HEK293 (cell line): ENCODE measurements at regions not wholly inside any gene's neighbourhood (a gene's known extent, or its start where the extent isn't known, plus 50 kb on each side); places are given as distances from the start of the nearest gene placed in this dataset.

ENCODE experiments used
- CTCF ChIA-PET: fragments of 350-600 bp; formaldehyde crosslinking; extraction: SDS; loops from one replicate; lab custom pipeline; 2021; ENCODE audit warnings: antibody characterized with exemption; lab: Yijun Ruan, JAX
- POLR2A ChIA-PET: fragments of 300-600 bp; formaldehyde crosslinking; extraction: SDS; loops from one replicate; lab custom pipeline; 2020; ENCODE audit warnings: antibody characterized with exemption, inconsistent platforms; lab: Yijun Ruan, JAX
- H3K27ac ChIP-seq: fragments of 200-500 bp; sonication (Bioruptor generic); 2 replicates; pipeline ENCODE4 v1.5.1; 2014; ENCODE audit warnings: low read depth, low read length, control low read depth, inconsistent platforms; ENCODE audit errors: extremely low read depth
- H3K36me3 ChIP-seq, 2 experiments: fragments of 200-500 bp in 1 of 2; sonication (Bioruptor generic) in 1 of 2; 1 replicate in 1 of 2; 2 replicates in 1 of 2; pipeline ENCODE4 v1.5.1; 2014 to 2017; ENCODE audit warnings: inconsistent platforms in 2 of 2, low read length in 2 of 2; ENCODE audit not compliant: control insufficient read depth in 2 of 2, insufficient read depth in 1 of 2
- H3K4me1 ChIP-seq: fragments of 200-500 bp; sonication (Bioruptor generic); 2 replicates; pipeline ENCODE4 v1.5.1; 2014; ENCODE audit warnings: mild to moderate bottlenecking, low read length, inconsistent platforms; ENCODE audit not compliant: control insufficient read depth, insufficient read depth
- H3K4me3 ChIP-seq: 2 replicates; pipeline ENCODE4 v1.5.1; 2011; ENCODE audit warnings: low read depth, mild to moderate bottlenecking, control low read depth, low read length, moderate library complexity
- H3K9me3 ChIP-seq: fragments of 200-500 bp; sonication (Bioruptor generic); 2 replicates; pipeline ENCODE4 v1.5.1; 2014; ENCODE audit warnings: low read depth, low read length, inconsistent platforms; ENCODE audit not compliant: control insufficient read depth, insufficient read depth
- EGR2 ChIP-seq: fragments of 450-650 bp; formaldehyde crosslinking; IDR thresholded peaks from 2 replicates; pipeline ENCODE4 v1.5.1; 2016; ENCODE audit warnings: low read depth, missing biosample characterization, missing genetic modification characterization
- FEZF1 ChIP-seq: fragments of 450-650 bp; formaldehyde crosslinking; IDR thresholded peaks from 2 replicates; pipeline ENCODE4 v1.5.1; 2016; ENCODE audit warnings: missing biosample characterization, missing genetic modification characterization
- GFI1B ChIP-seq: fragments of 450-650 bp; formaldehyde crosslinking; IDR thresholded peaks from 2 replicates; pipeline ENCODE4 v1.5.1; 2016; ENCODE audit warnings: missing biosample characterization, missing genetic modification characterization
- GLIS2 ChIP-seq: fragments of 450-650 bp; formaldehyde crosslinking; IDR thresholded peaks from 2 replicates; pipeline ENCODE4 v1.5.1; 2016; ENCODE audit warnings: missing biosample characterization, missing genetic modification characterization
- KLF7 ChIP-seq: fragments of 450-650 bp; formaldehyde crosslinking; IDR thresholded peaks from 2 replicates; pipeline ENCODE4 v1.5.1; 2016; ENCODE audit warnings: missing biosample characterization, missing genetic modification characterization, borderline replicate concordance
- MEIS1 ChIP-seq: sonication (generic); formaldehyde crosslinking; IDR thresholded peaks from 2 replicates; pipeline ENCODE4 v1.8.1; 2022; ENCODE audit warnings: missing genetic modification reagents, mild to moderate bottlenecking, borderline replicate concordance
- REPIN1 ChIP-seq: fragments of 450-650 bp; formaldehyde crosslinking; IDR thresholded peaks from 2 replicates; pipeline ENCODE4 v1.5.1; 2017; ENCODE audit warnings: missing biosample characterization, missing genetic modification characterization, low read depth
- ZBTB17 ChIP-seq: fragments of 450-650 bp; formaldehyde crosslinking; IDR thresholded peaks from 2 replicates; pipeline ENCODE4 v1.5.1; 2016; ENCODE audit warnings: missing biosample characterization, missing genetic modification characterization
- ZBTB48 ChIP-seq: fragments of 450-650 bp; formaldehyde crosslinking; IDR thresholded peaks from 2 replicates; pipeline ENCODE4 v1.5.1; 2016; ENCODE audit warnings: missing biosample characterization, missing genetic modification characterization
- ZBTB49 ChIP-seq: fragments of 450-650 bp; formaldehyde crosslinking; IDR thresholded peaks from 2 replicates; pipeline ENCODE4 v1.5.1; 2016; ENCODE audit warnings: missing biosample characterization, missing genetic modification characterization, low read depth
- ZNF2 ChIP-seq: fragments of 450-650 bp; formaldehyde crosslinking; IDR thresholded peaks from 2 replicates; pipeline ENCODE4 v1.5.1; 2016; ENCODE audit warnings: missing biosample characterization, missing genetic modification characterization
- ZNF214 ChIP-seq: fragments of 450-650 bp; formaldehyde crosslinking; IDR thresholded peaks from 2 replicates; pipeline ENCODE4 v1.5.1; 2017; ENCODE audit warnings: missing biosample characterization, mild to moderate bottlenecking, missing genetic modification characterization, borderline replicate concordance
- ZNF274 ChIP-seq, 2 experiments: fragments of 200-500 bp in 1 of 2; fragments of 450-650 bp in 1 of 2; sonication (Bioruptor generic) in 1 of 2; formaldehyde crosslinking in 1 of 2; IDR thresholded peaks; 2 replicates each; pipeline versions ENCODE4 v1.5.1 to v1.6.1; 2014 to 2016; ENCODE audit warnings: borderline replicate concordance in 1 of 2, inconsistent platforms in 1 of 2, low read length in 1 of 2, missing biosample characterization in 1 of 2, missing genetic modification characterization in 1 of 2
- ZNF311 ChIP-seq: fragments of 450-650 bp; formaldehyde crosslinking; IDR thresholded peaks from 2 replicates; pipeline ENCODE4 v1.5.1; 2017; ENCODE audit warnings: missing biosample characterization, missing genetic modification characterization, borderline replicate concordance
- ZNF529 ChIP-seq: fragments of 450-650 bp; formaldehyde crosslinking; IDR thresholded peaks from 2 replicates; pipeline ENCODE4 v1.5.1; 2017; ENCODE audit warnings: missing genetic modification characterization, missing biosample characterization; ENCODE audit not compliant: insufficient replicate concordance
- ZNF530 ChIP-seq: fragments of 450-650 bp; formaldehyde crosslinking; IDR thresholded peaks from 2 replicates; pipeline ENCODE4 v1.5.1; 2016; ENCODE audit warnings: low read depth, missing biosample characterization, missing genetic modification characterization
- ZNF558 ChIP-seq: fragments of 450-650 bp; formaldehyde crosslinking; IDR thresholded peaks from 2 replicates; pipeline ENCODE4 v1.5.1; 2016; ENCODE audit warnings: missing biosample characterization, missing genetic modification characterization
- ZNF585B ChIP-seq: fragments of 450-650 bp; formaldehyde crosslinking; IDR thresholded peaks from 2 replicates; pipeline ENCODE4 v1.5.1; 2016; ENCODE audit warnings: missing biosample characterization, missing genetic modification characterization
- ZNF670 ChIP-seq: fragments of 450-650 bp; formaldehyde crosslinking; IDR thresholded peaks from 2 replicates; pipeline ENCODE4 v1.5.1; 2016; ENCODE audit warnings: missing biosample characterization, missing genetic modification characterization, low read depth
- ZNF704 ChIP-seq: fragments of 450-650 bp; formaldehyde crosslinking; IDR thresholded peaks from 2 replicates; pipeline ENCODE4 v1.5.1; 2016; ENCODE audit warnings: missing biosample characterization, missing genetic modification characterization
- ZNF792 ChIP-seq: fragments of 450-650 bp; formaldehyde crosslinking; IDR thresholded peaks from 2 replicates; pipeline ENCODE4 v1.5.1; 2016; ENCODE audit warnings: missing biosample characterization, missing genetic modification characterization
- ZSCAN23 ChIP-seq: fragments of 450-650 bp; formaldehyde crosslinking; IDR thresholded peaks from 2 replicates; pipeline ENCODE4 v1.5.1; 2016; ENCODE audit warnings: missing biosample characterization, missing genetic modification characterization
- TF ChIP-seq, protein P1 (sequence below): fragments of 450-650 bp; formaldehyde crosslinking; IDR thresholded peaks from 2 replicates; pipeline ENCODE4 v1.5.1; 2017; ENCODE audit warnings: missing biosample characterization, mild to moderate bottlenecking, missing genetic modification characterization, moderate library complexity
- TF ChIP-seq, protein P2 (sequence below): fragments of 450-650 bp; formaldehyde crosslinking; IDR thresholded peaks from 2 replicates; pipeline ENCODE4 v1.5.1; 2016; ENCODE audit warnings: missing biosample characterization, missing genetic modification characterization

- H3K4me3 ChIP-seq, result no peak overlapping the region
- no peak for TF ChIP-seq ZNF2 (tag by site-specific recombination)
- no peaks in the 10 kb centered on the region for H3K4me1 ChIP-seq
- H3K36me3 ChIP-seq, result no peaks in the 10 kb centered on the region
- ChIA-PET POLR2A (no interaction called here), CTCF (interaction anchor here (0.6 to 1.4 kb wide), 10 partner anchors 16 to 1256 kb away, joined by 3 to 6 read pairs (median 3); no protein-coding TSS in a partner anchor)
- no peak overlapping the region for H3K27ac ChIP-seq
- H3K9me3 ChIP-seq, result no peaks in the 10 kb centered on the region
Measured at GRCh38 chr1:88549536-88549935, 134.5 kb upstream of the PKN2 start.

DNA sequence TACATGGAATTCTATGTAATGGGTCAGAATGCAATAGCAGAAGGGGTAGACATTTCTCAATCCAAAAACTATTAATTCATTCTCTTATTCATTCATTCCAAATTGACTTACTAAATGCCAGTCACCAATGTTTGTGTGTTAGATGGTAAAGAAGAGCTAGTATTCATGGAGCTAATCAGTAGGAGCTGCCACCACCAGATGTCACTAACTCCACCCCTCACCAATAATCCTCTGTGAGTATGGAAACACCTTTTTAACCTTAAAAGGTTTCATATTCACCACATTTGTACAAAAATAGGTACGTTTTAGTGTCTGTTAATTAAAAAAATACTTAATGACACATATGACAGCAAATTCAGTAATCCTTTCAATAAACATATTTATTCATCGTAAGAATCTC is 131.8 kb upstream of the PKN2 start:
- Histone ChIP-seq H3K36me3 (no peaks in the 10 kb centered on the region), H3K9me3 (no peaks in the 10 kb centered on the region), H3K4me1 (no peaks in the 10 kb centered on the region), H3K27ac (no peak overlapping the region), H3K4me3 (no peak overlapping the region)
- TF ChIP-seq ZBTB48 (tag by site-specific recombination), result no peak
- TF ChIP-seq ZNF704 (tag by site-specific recombination), result no peak
- no peak for TF ChIP-seq ZSCAN23 (tag by site-specific recombination)
- no peak for TF ChIP-seq ZNF585B (tag by site-specific recombination)
- TF ChIP-seq, protein P1, sequence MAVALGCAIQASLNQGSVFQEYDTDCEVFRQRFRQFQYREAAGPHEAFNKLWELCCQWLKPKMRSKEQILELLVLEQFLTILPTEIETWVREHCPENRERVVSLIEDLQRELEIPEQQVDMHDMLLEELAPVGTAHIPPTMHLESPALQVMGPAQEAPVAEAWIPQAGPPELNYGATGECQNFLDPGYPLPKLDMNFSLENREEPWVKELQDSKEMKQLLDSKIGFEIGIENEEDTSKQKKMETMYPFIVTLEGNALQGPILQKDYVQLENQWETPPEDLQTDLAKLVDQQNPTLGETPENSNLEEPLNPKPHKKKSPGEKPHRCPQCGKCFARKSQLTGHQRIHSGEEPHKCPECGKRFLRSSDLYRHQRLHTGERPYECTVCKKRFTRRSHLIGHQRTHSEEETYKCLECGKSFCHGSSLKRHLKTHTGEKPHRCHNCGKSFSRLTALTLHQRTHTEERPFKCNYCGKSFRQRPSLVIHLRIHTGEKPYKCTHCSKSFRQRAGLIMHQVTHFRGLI (tag by site-specific recombination), result no peak
- no peak for TF ChIP-seq ZNF530
- no peak for TF ChIP-seq ZBTB49
- TF ChIP-seq ZNF558 (tag by site-specific recombination), result no peak
- TF ChIP-seq KLF7 (tag by site-specific recombination), result no peak
- TF ChIP-seq FEZF1 (tag by site-specific recombination), result no peak
- no peak for TF ChIP-seq MEIS1 (CRISPR knock-in tag)
- no peak for TF ChIP-seq ZBTB17
- no peak for TF ChIP-seq ZNF274 (IDR thresholded peaks at IDR 0.05; ENCODE audit: low read length)
- TF ChIP-seq ZNF274 (tag by site-specific recombination; IDR thresholded peaks at IDR 0.05; ENCODE audit: borderline replicate concordance), result no peak
- no peak for TF ChIP-seq ZNF792 (tag by site-specific recombination)
- no peak for TF ChIP-seq ZNF311 (tag by site-specific recombination)
- CTCF ChIA-PET, result interaction anchor here (0.6 kb wide), 2 partner anchors 202 to 286 kb away, joined by 3 read pairs; no protein-coding TSS in a partner anchor
- POLR2A ChIA-PET, result no interaction called here

- Histone ChIP-seq H3K4me1 (no peaks in the 10 kb centered on the region), H3K36me3 (no peaks in the 10 kb centered on the region), H3K4me3 (no peak overlapping the region), H3K27ac (no peak overlapping the region), H3K9me3 (no peaks in the 10 kb centered on the region)
- ChIA-PET POLR2A (no interaction called here), CTCF (no interaction called here)
- TF ChIP-seq EGR2 (tag by site-specific recombination) (no peak), GFI1B (tag by site-specific recombination) (no peak), ZNF529 (tag by site-specific recombination) (no peak), ZNF214 (tag by site-specific recombination) (no peak), GLIS2 (tag by site-specific recombination) (no peak), ZNF670 (tag by site-specific recombination) (no peak), REPIN1 (no peak)
- TF ChIP-seq, protein P2, sequence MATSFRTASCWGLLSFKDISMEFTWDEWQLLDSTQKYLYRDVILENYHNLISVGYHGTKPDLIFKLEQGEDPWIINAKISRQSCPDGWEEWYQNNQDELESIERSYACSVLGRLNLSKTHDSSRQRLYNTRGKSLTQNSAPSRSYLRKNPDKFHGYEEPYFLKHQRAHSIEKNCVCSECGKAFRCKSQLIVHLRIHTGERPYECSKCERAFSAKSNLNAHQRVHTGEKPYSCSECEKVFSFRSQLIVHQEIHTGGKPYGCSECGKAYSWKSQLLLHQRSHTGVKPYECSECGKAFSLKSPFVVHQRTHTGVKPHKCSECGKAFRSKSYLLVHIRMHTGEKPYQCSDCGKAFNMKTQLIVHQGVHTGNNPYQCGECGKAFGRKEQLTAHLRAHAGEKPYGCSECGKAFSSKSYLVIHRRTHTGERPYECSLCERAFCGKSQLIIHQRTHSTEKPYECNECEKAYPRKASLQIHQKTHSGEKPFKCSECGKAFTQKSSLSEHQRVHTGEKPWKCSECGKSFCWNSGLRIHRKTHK (tag by site-specific recombination), result no peak
Measured at GRCh38 chr1:88557014-88557413, 127.1 kb upstream of the PKN2 start.
